GM21367 (cell line): ENCODE measurements at regions not wholly inside any gene's neighbourhood (a gene's known extent, or its start where the extent isn't known, plus 50 kb on each side); places are given as distances from the start of the nearest gene placed in this dataset.

Source experiments
- ATAC-seq: cut with Tn5 transposase; IDR thresholded peaks from one replicate; pipeline ENCODE4 v1.9.1; 2021; ENCODE audit not compliant: unreplicated experiment

- no peak for ATAC-seq
Measured at GRCh38 chrX:109926743-109927662, 75.9 kb upstream of the TMEM164 start.

- ATAC-seq, result no peak
Measured at GRCh38 chrX:109927663-109928273, 75.1 kb upstream of the TMEM164 start.

- no peak for ATAC-seq
Measured at GRCh38 chrX:109928596-109929335, 74.1 kb upstream of the TMEM164 start.

- no peak for ATAC-seq
Measured at GRCh38 chrX:109931677-109932076, 71.2 kb upstream of the TMEM164 start.

- no peak for ATAC-seq
Measured at GRCh38 chrX:109934434-109934833, 68.5 kb upstream of the TMEM164 start.

GRCh38 chrX:109934935-109935334 is 68.0 kb upstream of the TMEM164 start:
- ATAC-seq, result no peak

- no peak for ATAC-seq
Measured at GRCh38 chrX:109936114-109936513, 66.8 kb upstream of the TMEM164 start.

GRCh38 chrX:109936598-109936997 is 66.3 kb upstream of the TMEM164 start:
- no peak for ATAC-seq

GRCh38 chrX:109939498-109939897 is 63.4 kb upstream of the TMEM164 start:
- no peak for ATAC-seq

- ATAC-seq, result no peak
Measured at GRCh38 chrX:109940411-109940810, 62.5 kb upstream of the TMEM164 start.

- no peak for ATAC-seq
Measured at GRCh38 chrX:109943092-109943739, 59.7 kb upstream of the TMEM164 start.

- ATAC-seq, result no peak
Measured at GRCh38 chrX:109943740-109944092, 59.2 kb upstream of the TMEM164 start.

GRCh38 chrX:109952050-109952449 is 50.9 kb upstream of the TMEM164 start:
- no peak for ATAC-seq

- ATAC-seq, result peak; percentile 74
Measured at GRCh38 chrX:109952985-109953905, 49.7 kb upstream of the TMEM164 start.
